ENCODE measurements at regions not wholly inside any gene's neighbourhood (a gene's known extent, or its start where the extent isn't known, plus 50 kb on each side); places are given as distances from the start of the nearest gene placed in this dataset.

- no peak for DNase-seq (ENCODE audit: low read depth, low spot score)
Measured at GRCh38 chr11:80451105-80451504, 1010.3 kb upstream of the TENM4 start.

DNA sequence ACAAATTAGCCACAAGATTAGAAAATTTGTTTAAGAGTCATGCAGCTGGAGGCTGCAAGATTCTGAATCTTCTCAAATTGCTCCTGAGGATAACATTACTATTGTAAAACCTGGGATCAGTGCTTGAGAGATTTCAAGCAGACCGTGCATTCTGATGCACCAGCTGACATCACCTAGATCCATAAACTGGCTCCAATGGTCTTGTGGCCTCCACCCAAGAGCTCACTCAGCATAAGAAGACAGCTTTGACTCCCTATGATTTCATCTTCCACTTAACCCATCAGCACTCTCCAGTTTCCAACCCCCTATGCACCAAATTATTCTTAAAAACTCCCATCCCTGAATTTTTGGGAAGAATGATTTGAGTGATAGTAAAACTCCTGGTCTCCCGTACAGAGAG lies 1007.9 kb upstream of the TENM4 start:
- no peak for DNase-seq (ENCODE audit: low read depth, low spot score)

- no peak for DNase-seq (ENCODE audit: low read depth, low spot score)
Measured at GRCh38 chr11:80443177-80443576, 1002.3 kb upstream of the TENM4 start.

DNA sequence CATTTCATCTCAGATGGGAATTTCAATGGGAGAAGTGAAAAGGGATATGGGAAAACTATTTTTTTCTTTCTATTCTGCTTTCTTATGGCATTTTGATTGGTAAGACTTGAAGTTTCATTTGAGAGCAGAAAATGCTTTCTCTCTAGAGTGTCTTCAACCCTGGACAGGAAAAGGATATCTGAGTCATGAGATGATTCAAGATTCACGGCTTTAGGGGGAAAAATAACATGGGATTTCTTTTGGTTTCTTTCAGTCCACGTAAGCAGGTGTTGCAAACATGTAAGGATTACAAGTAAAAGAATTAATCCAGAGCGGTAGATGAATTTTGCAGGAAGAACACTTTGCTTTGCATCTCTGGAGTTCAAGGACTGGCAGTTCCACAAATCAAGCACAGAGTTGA lies 1001.0 kb upstream of the TENM4 start:
- no peak for DNase-seq (ENCODE audit: low read depth, low spot score)

DNA sequence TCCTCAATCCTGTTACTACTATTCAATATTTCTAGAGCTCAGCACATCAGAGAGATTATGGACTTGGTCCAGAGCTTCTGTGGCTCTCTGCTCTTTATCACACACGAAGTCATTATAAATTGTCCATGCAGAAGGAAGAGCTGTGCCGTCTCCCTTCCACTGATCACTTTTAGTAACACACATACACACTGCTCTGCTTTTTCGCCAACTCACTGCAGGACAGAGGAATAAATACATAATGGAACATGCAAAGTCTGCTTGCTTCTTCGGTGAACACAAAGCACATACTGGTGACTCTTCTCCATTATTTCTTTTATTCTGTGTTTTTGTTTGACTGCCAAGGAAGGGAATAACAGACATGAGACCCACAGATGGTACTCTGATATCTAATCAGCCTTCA lies 1000.0 kb upstream of the TENM4 start:
- no peak for DNase-seq (ENCODE audit: low read depth, low spot score)

- DNase-seq (ENCODE audit: low read depth, low spot score): no peak
Measured at GRCh38 chr11:80436547-80436946, 995.7 kb upstream of the TENM4 start.

GRCh38 chr11:80435345-80435744 lies 994.5 kb upstream of the TENM4 start:
- no peak for DNase-seq (ENCODE audit: low read depth, low spot score)

GRCh38 chr11:80432057-80432456 lies 991.2 kb upstream of the TENM4 start:
- DNase-seq (ENCODE audit: low read depth, low spot score): no peak

- DNase-seq (ENCODE audit: low read depth, low spot score): no peak
Measured at GRCh38 chr11:80424012-80424695, 983.3 kb upstream of the TENM4 start.

DNA sequence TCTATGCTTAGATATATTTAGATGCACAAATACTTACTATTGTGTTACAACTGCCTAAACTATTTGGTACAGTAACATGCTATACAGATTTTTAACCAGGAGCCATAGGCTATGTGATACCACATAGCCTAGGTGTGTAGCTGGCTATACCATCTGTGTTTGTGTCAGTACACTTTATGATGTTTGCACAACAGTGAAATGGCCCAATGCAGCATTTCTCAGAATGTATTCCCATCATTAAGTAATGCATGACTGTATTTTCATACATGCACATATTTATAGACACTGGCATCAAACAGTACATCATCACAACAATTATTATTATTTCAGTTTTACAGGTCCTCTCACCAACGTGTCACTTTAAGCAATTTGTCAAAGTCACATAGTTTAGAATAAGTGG lies 979.5 kb upstream of the TENM4 start:
- no peak for DNase-seq (ENCODE audit: low read depth, low spot score)

- DNase-seq (ENCODE audit: low read depth, low spot score): no peak
Measured at GRCh38 chr11:80417681-80418080, 976.9 kb upstream of the TENM4 start.

GRCh38 chr11:80415580-80415979 lies 974.8 kb upstream of the TENM4 start:
- DNase-seq (ENCODE audit: low read depth, low spot score): no peak

DNA sequence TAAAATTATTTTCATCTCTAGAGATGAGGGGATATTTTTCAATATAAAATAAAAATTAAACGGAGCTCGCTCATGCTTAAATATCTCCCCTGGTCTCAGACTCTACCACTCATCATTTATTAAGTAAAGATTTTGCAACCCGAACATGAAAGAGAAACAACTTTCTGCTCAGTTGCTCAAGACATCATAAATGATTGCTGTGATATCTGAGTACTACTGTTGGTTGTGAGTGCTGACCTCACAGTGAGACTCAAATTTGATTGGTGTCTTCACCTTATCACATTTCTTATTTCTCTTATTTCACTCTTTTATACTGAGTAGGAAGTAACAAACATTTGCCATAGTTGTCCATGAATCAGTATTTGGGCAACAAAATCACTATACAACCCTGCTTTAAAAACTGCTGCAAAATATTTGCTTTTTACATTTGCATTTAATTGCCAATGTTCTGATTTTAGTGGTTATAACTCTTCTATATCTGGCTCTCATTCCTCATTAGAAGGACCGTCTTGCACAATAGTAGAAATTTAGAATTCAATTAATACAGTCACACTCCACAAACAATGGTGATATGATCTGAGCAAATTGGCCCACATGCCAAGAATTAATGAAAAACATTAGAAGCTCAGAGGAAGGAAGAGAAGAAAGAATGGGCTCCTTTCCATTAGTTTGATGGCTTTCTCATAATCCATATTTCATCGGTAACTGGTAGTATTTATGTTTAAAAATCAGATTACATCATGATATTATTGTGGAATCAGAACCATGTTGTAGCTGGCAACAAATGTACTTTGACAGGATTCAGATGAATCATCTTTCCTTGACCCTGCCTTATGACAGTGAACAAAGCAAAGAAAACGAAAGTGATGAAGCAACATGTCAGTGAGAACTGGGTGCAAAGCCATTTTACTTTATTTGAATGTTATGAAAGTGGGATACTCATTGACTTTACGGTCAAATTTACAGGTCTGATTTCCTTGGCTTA lies 973.6 kb upstream of the TENM4 start:
- no peak for DNase-seq (ENCODE audit: low read depth, low spot score)

DNA sequence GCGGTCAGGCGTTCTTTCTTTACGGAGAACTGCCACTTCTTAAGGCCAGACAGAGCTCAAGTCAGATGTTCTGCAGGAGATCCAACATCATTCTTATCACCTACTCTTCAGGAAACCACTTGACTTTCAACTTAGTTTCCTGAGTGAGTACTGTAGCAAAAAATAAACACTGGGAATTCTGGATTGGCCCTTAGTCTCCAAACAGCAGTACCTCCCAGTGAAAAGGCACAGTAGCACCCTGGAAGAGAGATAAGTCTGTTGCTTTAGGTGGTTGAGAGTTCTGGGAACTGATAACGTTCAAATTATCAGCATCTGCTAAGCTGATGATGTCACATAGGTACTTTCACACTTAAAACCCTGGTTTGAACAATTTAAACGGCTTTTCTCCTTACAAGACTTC lies 971.8 kb upstream of the TENM4 start:
- no peak for DNase-seq (ENCODE audit: low read depth, low spot score)

DNA sequence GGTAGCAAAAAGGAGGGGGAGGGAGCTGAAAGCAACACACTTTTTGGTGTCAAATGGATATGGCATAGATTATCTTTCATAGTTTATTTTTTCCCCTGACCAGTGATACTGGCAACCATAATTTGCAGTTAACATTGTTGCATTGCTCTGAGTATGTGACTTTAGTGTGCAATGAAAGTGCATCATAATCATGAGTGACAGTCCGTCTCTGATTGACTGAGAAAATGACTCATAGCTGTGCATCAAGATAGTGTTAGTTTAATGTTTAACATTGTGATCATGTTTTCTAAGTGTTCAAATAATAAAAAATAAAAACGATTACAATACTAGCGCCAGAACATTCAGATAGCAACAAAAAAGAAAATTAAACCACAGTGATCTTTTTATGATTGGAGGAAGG lies 952.4 kb upstream of the TENM4 start:
- DNase-seq (ENCODE audit: low read depth, low spot score): no peak

DNA sequence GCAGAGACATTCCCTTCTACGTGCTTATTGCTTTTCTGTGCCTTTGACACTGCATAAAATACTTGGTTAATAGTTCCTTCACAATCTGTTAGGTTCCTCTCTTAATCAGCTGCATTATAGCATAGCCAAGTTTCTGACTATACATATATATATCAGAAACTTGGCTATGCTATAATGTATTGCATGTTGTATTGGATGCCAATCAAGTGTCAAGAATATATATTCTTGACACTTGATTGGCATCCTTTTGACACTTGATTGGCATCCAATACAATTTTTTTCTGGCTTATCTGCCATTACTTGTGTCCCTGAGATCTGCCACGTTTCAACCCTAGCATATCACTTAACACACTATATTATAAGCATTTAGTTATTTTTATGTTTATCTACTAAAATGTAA lies 949.7 kb upstream of the TENM4 start:
- no peak for DNase-seq (ENCODE audit: low read depth, low spot score)

- DNase-seq (ENCODE audit: low read depth, low spot score): no peak
Measured at GRCh38 chr11:80388536-80388935, 947.7 kb upstream of the TENM4 start.

DNA sequence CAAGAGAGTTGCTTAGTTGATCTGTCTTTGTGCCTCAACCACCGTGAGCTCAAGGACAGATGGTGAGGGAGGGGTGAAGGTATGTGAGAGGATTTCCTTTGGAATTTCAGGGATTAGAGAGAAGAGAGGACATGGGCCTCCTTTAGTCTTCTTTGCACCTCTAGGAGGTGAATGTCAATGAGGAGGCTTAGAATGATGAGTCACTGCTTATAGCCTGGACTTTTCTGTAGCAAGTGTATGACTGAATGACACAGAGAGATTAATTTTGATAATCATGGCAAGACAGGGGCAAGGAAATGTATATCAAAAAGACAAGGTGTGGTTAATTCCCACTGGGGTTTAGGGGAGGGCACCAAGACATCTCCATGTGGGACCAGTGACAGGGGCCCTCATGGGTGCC lies 947.3 kb upstream of the TENM4 start:
- peak; percentile 5 for DNase-seq (ENCODE audit: low read depth, low spot score)

GRCh38 chr11:80383655-80384054 lies 942.8 kb upstream of the TENM4 start:
- peak; percentile 65 for DNase-seq (ENCODE audit: low read depth, low spot score)

DNA sequence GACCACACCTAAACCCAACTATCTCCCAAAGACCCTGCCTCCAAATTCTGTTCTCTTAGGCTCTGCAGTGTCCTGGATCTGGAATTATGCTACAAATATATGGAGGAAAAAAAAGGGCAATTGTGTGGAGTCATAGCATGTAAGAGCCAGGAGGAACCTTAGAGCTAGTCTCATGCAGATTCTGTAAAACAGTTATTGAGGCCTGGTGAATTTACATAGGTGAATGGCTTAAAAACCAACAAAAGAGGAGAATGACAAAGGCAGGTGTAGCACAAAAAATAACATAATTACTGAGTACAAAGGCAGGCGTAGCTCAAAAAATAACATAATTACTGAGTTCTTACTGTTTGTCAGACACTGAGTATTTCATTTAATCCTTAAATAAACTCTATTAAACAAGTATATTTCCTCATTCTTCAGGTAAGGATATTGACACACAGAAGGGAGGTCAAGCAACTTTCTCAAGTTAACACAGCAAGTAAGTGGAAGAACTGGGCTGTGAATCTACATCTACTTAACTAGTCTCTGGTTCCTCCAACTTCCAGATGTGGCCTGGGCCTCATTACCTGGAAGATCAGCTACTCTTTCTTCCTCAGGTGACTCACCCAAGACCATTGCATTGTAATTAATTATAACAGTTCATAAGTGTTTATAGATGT lies 938.9 kb upstream of the TENM4 start:
- no peak for DNase-seq (ENCODE audit: low read depth, low spot score)

DNA sequence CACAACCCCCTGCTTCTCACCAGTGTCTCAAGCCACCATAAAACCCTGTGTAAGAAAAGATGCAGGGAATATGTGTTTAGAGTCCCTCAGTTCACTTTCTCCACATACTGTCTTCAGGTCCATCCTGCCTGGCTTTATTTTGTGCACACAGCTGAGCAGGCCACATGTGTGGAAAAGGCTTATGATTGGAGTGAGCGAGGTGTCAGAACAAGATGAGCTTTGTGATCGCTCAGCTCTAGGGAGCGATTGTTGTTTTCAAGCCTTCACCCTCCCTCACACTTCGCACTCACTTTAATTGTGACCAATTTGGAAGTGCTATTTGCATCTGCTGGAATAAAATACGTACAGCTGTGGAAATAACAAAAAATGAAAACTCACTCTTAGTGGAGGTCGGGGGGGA lies 931.1 kb upstream of the TENM4 start:
- no peak for DNase-seq (ENCODE audit: low read depth, low spot score)

DNA sequence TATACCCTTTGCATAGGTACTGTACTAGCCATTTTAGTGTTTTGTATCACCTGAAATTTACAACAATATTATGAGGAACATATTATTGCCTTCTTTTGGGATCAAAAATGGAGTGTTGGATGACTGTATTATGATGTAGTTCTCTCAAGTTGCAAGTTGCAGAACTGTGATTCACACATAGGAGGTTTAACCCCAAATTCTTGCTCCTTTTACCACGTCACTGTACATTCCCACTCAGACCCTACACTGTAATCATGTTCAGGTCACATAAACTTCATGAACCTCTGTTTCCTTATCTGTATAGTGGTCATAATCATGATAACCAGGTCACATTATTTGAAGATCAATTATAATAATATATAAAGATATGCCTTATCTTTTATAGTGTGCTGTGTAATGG lies 925.1 kb upstream of the TENM4 start:
- DNase-seq (ENCODE audit: low read depth, low spot score): no peak
